K562 (cell line): ENCODE measurements at regions not wholly inside any gene's neighbourhood (a gene's known extent, or its start where the extent isn't known, plus 50 kb on each side); places are given as distances from the start of the nearest gene placed in this dataset.

Experiments used
- CHD2 ChIP-seq: IDR thresholded peaks from 2 replicates; pipeline ENCODE4 v1.6.1; 2011; ENCODE audit warnings: low read depth, low read length
- CTCF ChIP-seq, 3 experiments: IDR thresholded peaks in 2 of 3; conservative IDR thresholded peaks in 1 of 3; 2 replicates each; pipeline ENCODE4 v1.5.1; 2011 to 2012; ENCODE audit warnings: low read length in 3 of 3, mild to moderate bottlenecking in 3 of 3, control low read depth in 2 of 3, improper control_type of control experiment in 1 of 3, inconsistent platforms in 1 of 3, low read depth in 1 of 3, mixed read lengths in 1 of 3, moderate library complexity in 1 of 3; ENCODE audit not compliant: insufficient read depth in 2 of 3
- MAFK ChIP-seq: IDR thresholded peaks from 2 replicates; pipeline ENCODE4 v1.6.1; 2011; ENCODE audit warnings: low read length, improper control_type of control experiment
- POLR2A ChIP-seq: fragments of 450-650 bp; conservative IDR thresholded peaks from 2 replicates; pipeline ENCODE4 v1.6.1; 2016
- PPARD ChIP-seq: fragments of 250-450 bp; sonication (Bioruptor Pico); IDR thresholded peaks from 2 replicates; pipeline ENCODE4 v1.8.0; 2022; ENCODE audit warnings: inconsistent platforms, mild to moderate bottlenecking, moderate library complexity
- ZNF280B ChIP-seq: fragments of 250-450 bp; sonication (Bioruptor Pico); IDR thresholded peaks from 2 replicates; pipeline ENCODE4 v1.5.1; 2021; ENCODE audit warnings: mild to moderate bottlenecking

DNA sequence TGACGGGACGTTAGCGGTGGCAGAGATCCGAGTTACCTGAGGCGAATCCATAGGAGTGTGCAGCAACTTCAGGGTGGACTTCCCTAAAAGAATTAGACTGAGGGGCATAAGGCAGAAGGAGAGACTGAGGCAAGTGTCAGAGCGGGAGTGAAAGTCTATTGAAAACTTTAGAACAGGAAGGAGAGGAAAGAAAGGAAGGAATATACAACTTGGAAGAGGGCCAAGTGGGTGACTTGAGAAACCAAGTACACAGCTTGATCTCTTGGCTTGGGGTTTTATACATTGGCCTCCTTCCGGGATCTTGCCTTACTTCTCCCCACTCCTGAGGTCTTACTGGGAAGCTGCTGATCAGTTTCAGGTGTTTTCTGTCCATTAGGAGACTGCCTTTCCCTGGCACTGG, 84.9 kb downstream of the SNX18 start:
- TF ChIP-seq PPARD (CRISPR knock-in tag): no peak
- no peak for TF ChIP-seq CHD2
- TF ChIP-seq CTCF (IDR thresholded peaks at IDR 0.05 in 2 of 3, conservative IDR thresholded peaks at IDR 0.05 in 1 of 3; ENCODE audit: insufficient read depth in 2 of 3, low read depth in 1 of 3, low read length in 3 of 3): no peak
- no peak for TF ChIP-seq MAFK
- no peak for TF ChIP-seq ZNF280B
- TF ChIP-seq POLR2A: no peak
